A172 (cell line): ENCODE measurements at regions not wholly inside any gene's neighbourhood (a gene's known extent, or its start where the extent isn't known, plus 50 kb on each side); places are given as distances from the start of the nearest gene placed in this dataset.

ENCODE experiments used
- DNase-seq: peaks from one replicate; pipeline ENCODE4 v3.0.0-alpha.2; 2015; ENCODE audit warnings: low spot score

DNA sequence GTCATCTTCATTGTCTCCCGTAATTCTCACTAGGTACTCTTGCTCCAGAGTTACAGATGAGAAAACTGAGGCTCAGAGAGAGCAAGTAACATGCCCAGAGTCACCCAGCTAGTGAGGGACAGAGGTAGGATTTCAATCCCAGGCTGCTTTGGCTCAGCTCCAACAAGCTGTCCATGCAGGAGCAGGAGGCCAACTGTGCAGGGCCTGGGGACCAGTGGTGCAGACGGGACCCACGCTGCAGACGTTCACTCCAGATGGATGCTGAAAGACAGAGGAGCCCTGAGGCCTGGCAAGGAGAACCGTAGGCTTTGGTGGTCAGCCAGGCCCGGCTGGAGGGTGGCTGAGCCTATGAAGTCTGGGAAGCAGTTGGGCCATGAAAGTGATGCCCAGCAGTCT, 102.6 kb downstream of the MCFD2 start:
- DNase-seq, result no peak
